IPS DF 6.9 (cell line): ENCODE measurements at regions not wholly inside any gene's neighbourhood (a gene's known extent, or its start where the extent isn't known, plus 50 kb on each side); places are given as distances from the start of the nearest gene placed in this dataset.

Source experiments
- DNase-seq: peaks from one replicate; pipeline ENCODE4 v3.0.0-alpha.2; 2013; ENCODE audit warnings: low read depth, low spot score
- H3K27ac ChIP-seq: one replicate; pipeline ENCODE4 v1.5.1; 2013; ENCODE audit warnings: low read length, control low read depth
- H3K27me3 ChIP-seq: 2 replicates; pipeline ENCODE4 v1.6.1; 2013; ENCODE audit warnings: mild to moderate bottlenecking, low read length; ENCODE audit not compliant: control insufficient read depth, insufficient read depth
- H3K36me3 ChIP-seq: 2 replicates; pipeline ENCODE4 v1.6.1; 2013; ENCODE audit warnings: low read length; ENCODE audit not compliant: control insufficient read depth, insufficient read depth
- H3K4me1 ChIP-seq: 2 replicates; pipeline ENCODE4 v1.6.1; 2013; ENCODE audit warnings: low read length; ENCODE audit not compliant: control insufficient read depth, insufficient read depth
- H3K4me3 ChIP-seq: 2 replicates; pipeline ENCODE4 v1.5.1; 2013; ENCODE audit warnings: mild to moderate bottlenecking, low read length
- H3K9me3 ChIP-seq: 2 replicates; pipeline ENCODE4 v1.6.1; 2013; ENCODE audit warnings: low read length, inconsistent platforms; ENCODE audit not compliant: control insufficient read depth, insufficient read depth
- WGBS: extraction: QIAGEN DNeasy Blood & Tissue Kit; methylation state at CpG from one replicate; pipeline ENCODE4 v1.1.7; 2013; ENCODE audit warnings: mixed read lengths, missing lambda C conversion rate; ENCODE audit not compliant: insufficient read length, insufficient coverage; 5-methylcytosine and 5-hydroxymethylcytosine counted together

- H3K36me3 ChIP-seq, result no peaks in the 10 kb centered on the region
- no peak overlapping the region for H3K27ac ChIP-seq
- no peaks in the 10 kb centered on the region for H3K27me3 ChIP-seq
- no peaks in the 10 kb centered on the region for H3K4me1 ChIP-seq
- H3K4me3 ChIP-seq, result no peak overlapping the region
- peaks cover 17% of the 10 kb centered on the region for H3K9me3 ChIP-seq
- DNase-seq, result no peak
- no CpG with 5 or more reads among the region's 5 CpGs for WGBS
Observed at GRCh38 chr10:130923596-130923995, 387.9 kb downstream of the TCERG1L start.

GRCh38 chr10:130924138-130924819, 387.2 kb downstream of the TCERG1L start:
- Histone ChIP-seq H3K27ac (no peak overlapping the region), H3K4me1 (no peaks in the 10 kb centered on the region), H3K27me3 (no peaks in the 10 kb centered on the region), H3K4me3 (no peak overlapping the region), H3K9me3 (peaks cover 18% of the 10 kb centered on the region), H3K36me3 (no peaks in the 10 kb centered on the region)
- no peak for DNase-seq
- no CpG with 5 or more reads among the region's 17 CpGs for WGBS

GRCh38 chr10:130926442-130926841, 385.1 kb downstream of the TCERG1L start:
- no peaks in the 10 kb centered on the region for H3K4me1 ChIP-seq
- peaks cover 23% of the 10 kb centered on the region for H3K9me3 ChIP-seq
- H3K36me3 ChIP-seq, result no peaks in the 10 kb centered on the region; the same call in 1 of the 2 replicates
- no peaks in the 10 kb centered on the region for H3K27me3 ChIP-seq
- no peak overlapping the region for H3K4me3 ChIP-seq
- WGBS, result 100% methylated on average over 1 of the region's 1 CpG
- no peak overlapping the region for H3K27ac ChIP-seq
- no peak for DNase-seq

- Histone ChIP-seq H3K27ac (no peak overlapping the region), H3K36me3 (no peaks in the 10 kb centered on the region; the same call in 1 of the 2 replicates), H3K4me3 (no peak overlapping the region), H3K27me3 (no peaks in the 10 kb centered on the region), H3K4me1 (no peaks in the 10 kb centered on the region), H3K9me3 (peaks cover 23% of the 10 kb centered on the region)
- DNase-seq, result no peak
- no CpG with 5 or more reads among the region's 4 CpGs for WGBS
Observed at GRCh38 chr10:130927157-130927556, 384.4 kb downstream of the TCERG1L start.

- no CpG with 5 or more reads among the region's 3 CpGs for WGBS
- H3K9me3 ChIP-seq, result peaks cover 23% of the 10 kb centered on the region
- no peak overlapping the region for H3K4me3 ChIP-seq
- no peaks in the 10 kb centered on the region for H3K27me3 ChIP-seq
- no peak overlapping the region for H3K27ac ChIP-seq
- no peak for DNase-seq
- H3K4me1 ChIP-seq, result no peaks in the 10 kb centered on the region
- no peaks in the 10 kb centered on the region; the same call in 1 of the 2 replicates for H3K36me3 ChIP-seq
Observed at GRCh38 chr10:130928306-130928705, 383.2 kb downstream of the TCERG1L start.

- Histone ChIP-seq H3K4me1 (no peaks in the 10 kb centered on the region), H3K27me3 (no peaks in the 10 kb centered on the region), H3K36me3 (no peaks in the 10 kb centered on the region; the same call in 1 of the 2 replicates), H3K4me3 (no peak overlapping the region), H3K27ac (no peak overlapping the region), H3K9me3 (peaks cover 26% of the 10 kb centered on the region)
- no CpG with 5 or more reads among the region's 17 CpGs for WGBS
- no peak for DNase-seq
Observed at GRCh38 chr10:130929422-130930325, 381.8 kb downstream of the TCERG1L start.

GRCh38 chr10:130930821-130931220, 380.7 kb downstream of the TCERG1L start:
- no CpG with 5 or more reads among the region's 5 CpGs for WGBS
- Histone ChIP-seq H3K4me1 (no peaks in the 10 kb centered on the region), H3K27me3 (no peaks in the 10 kb centered on the region), H3K4me3 (no peak overlapping the region), H3K27ac (no peak overlapping the region), H3K9me3 (peaks cover 25% of the 10 kb centered on the region), H3K36me3 (no peaks in the 10 kb centered on the region; the same call in 1 of the 2 replicates)
- DNase-seq, result no peak

GRCh38 chr10:130931256-130931655, 380.3 kb downstream of the TCERG1L start:
- no peaks in the 10 kb centered on the region for H3K4me1 ChIP-seq
- H3K9me3 ChIP-seq, result peaks cover 26% of the 10 kb centered on the region

GRCh38 chr10:130932326-130933007, 379.1 kb downstream of the TCERG1L start:
- H3K27me3 ChIP-seq, result no peaks in the 10 kb centered on the region
- no peak overlapping the region for H3K4me3 ChIP-seq
- H3K4me1 ChIP-seq, result no peaks in the 10 kb centered on the region
- no peak overlapping the region for H3K27ac ChIP-seq
- H3K36me3 ChIP-seq, result no peaks in the 10 kb centered on the region; the same call in 1 of the 2 replicates
- WGBS, result no CpG with 5 or more reads among the region's 15 CpGs
- no peak for DNase-seq
- H3K9me3 ChIP-seq, result peaks cover 30% of the 10 kb centered on the region

More at GRCh38 chr10:130931256-130931655, 380.3 kb downstream of the TCERG1L start:
- H3K36me3 ChIP-seq, result no peaks in the 10 kb centered on the region; the same call in 1 of the 2 replicates
- no CpG with 5 or more reads among the region's 7 CpGs for WGBS
- no peaks in the 10 kb centered on the region for H3K27me3 ChIP-seq
- no peak for DNase-seq
- no peak overlapping the region for H3K27ac ChIP-seq
- H3K4me3 ChIP-seq, result no peak overlapping the region

- no peaks in the 10 kb centered on the region; the same call in 1 of the 2 replicates for H3K36me3 ChIP-seq
- no peaks in the 10 kb centered on the region for H3K4me1 ChIP-seq
- no CpG with 5 or more reads among the region's 5 CpGs for WGBS
- peaks cover 34% of the 10 kb centered on the region for H3K9me3 ChIP-seq
- no peak for DNase-seq
- no peak overlapping the region for H3K27ac ChIP-seq
- no peak overlapping the region for H3K4me3 ChIP-seq
- H3K27me3 ChIP-seq, result no peaks in the 10 kb centered on the region
Observed at GRCh38 chr10:130933008-130933390, 378.5 kb downstream of the TCERG1L start.
